Mesendoderm (in vitro differentiated cells): ENCODE measurements at regions not wholly inside any gene's neighbourhood (a gene's known extent, or its start where the extent isn't known, plus 50 kb on each side); places are given as distances from the start of the nearest gene placed in this dataset.

Experiments used
- DNase-seq: peaks from one replicate; pipeline ENCODE4 v3.0.0; 2013
- H2AK5ac ChIP-seq: 2 replicates; pipeline ENCODE4 v1.6.1; 2013; ENCODE audit warnings: low read length, inconsistent platforms
- H2BK120ac ChIP-seq: 2 replicates; pipeline ENCODE4 v1.6.1; 2013; ENCODE audit warnings: low read depth, mild to moderate bottlenecking, low read length, moderate library complexity, mixed read lengths
- H2BK15ac ChIP-seq: replicated peaks from 2 replicates; pipeline ENCODE4 v1.6.1; 2013; ENCODE audit warnings: low read depth, mild to moderate bottlenecking, moderate library complexity
- H2BK5ac ChIP-seq: 2 replicates; pipeline ENCODE4 v1.6.1; 2013; ENCODE audit warnings: low read length, inconsistent platforms
- H3K18ac ChIP-seq: 2 replicates; pipeline ENCODE4 v1.6.1; 2013; ENCODE audit warnings: mild to moderate bottlenecking, low read length, mixed read lengths
- H3K23ac ChIP-seq: one replicate; pipeline ENCODE4 v1.6.1; 2013; ENCODE audit warnings: low read length
- H3K27ac ChIP-seq: 2 replicates; pipeline ENCODE4 v1.5.1; 2013; ENCODE audit warnings: low read depth, mild to moderate bottlenecking, inconsistent platforms, low read length, moderate library complexity
- H3K27me3 ChIP-seq: 2 replicates; pipeline ENCODE4 v1.6.1; 2013; ENCODE audit warnings: low read length, control low read depth, mild to moderate bottlenecking, inconsistent platforms; ENCODE audit not compliant: insufficient read depth, poor library complexity
- H3K36me3 ChIP-seq: 2 replicates; pipeline ENCODE4 v1.6.1; 2013; ENCODE audit warnings: low read length, inconsistent platforms; ENCODE audit not compliant: control insufficient read depth, insufficient read depth
- H3K4ac ChIP-seq: one replicate; pipeline ENCODE4 v1.6.1; 2013; ENCODE audit warnings: low read depth, mild to moderate bottlenecking, low read length, moderate library complexity
- H3K4me1 ChIP-seq: 2 replicates; pipeline ENCODE4 v1.6.1; 2013; ENCODE audit warnings: low read depth, low read length, inconsistent platforms; ENCODE audit not compliant: control insufficient read depth
- H3K4me2 ChIP-seq: 2 replicates; pipeline ENCODE4 v1.6.1; 2013; ENCODE audit warnings: low read length
- H3K4me3 ChIP-seq: 2 replicates; pipeline ENCODE4 v1.5.1; 2013; ENCODE audit warnings: mild to moderate bottlenecking, low read length
- H3K56ac ChIP-seq: one replicate; pipeline ENCODE4 v1.6.1; 2013; ENCODE audit warnings: low read length
- H3K79me1 ChIP-seq: 2 replicates; pipeline ENCODE4 v1.6.1; 2013; ENCODE audit warnings: low read length, inconsistent platforms
- H3K79me2 ChIP-seq: 2 replicates; pipeline ENCODE4 v1.6.1; 2013; ENCODE audit warnings: mild to moderate bottlenecking, low read length; ENCODE audit not compliant: control insufficient read depth, insufficient read depth
- H3K9ac ChIP-seq: 2 replicates; pipeline ENCODE4 v1.6.1; 2013; ENCODE audit warnings: low read length, inconsistent platforms
- H4K5ac ChIP-seq: one replicate; pipeline ENCODE4 v1.6.1; 2013; ENCODE audit warnings: low read length
- H4K8ac ChIP-seq: one replicate; pipeline ENCODE4 v1.6.1; 2013; ENCODE audit warnings: low read depth, mild to moderate bottlenecking, control low read depth, low read length, moderate library complexity
- WGBS: extraction: QIAGEN DNeasy Blood & Tissue Kit; methylation state at CpG from one replicate; pipeline ENCODE4 v1.1.7; 2013; ENCODE audit warnings: low lambda C conversion rate, missing lambda C conversion rate; ENCODE audit not compliant: insufficient coverage; ENCODE audit errors: extremely low coverage; 5-methylcytosine and 5-hydroxymethylcytosine counted together

GRCh38 chr4:11743976-11744375, 315.3 kb upstream of the HS3ST1 start:
- H2AK5ac ChIP-seq: no peak overlapping the region
- H4K8ac ChIP-seq: no peak overlapping the region
- H3K18ac ChIP-seq: no peak overlapping the region
- no peaks in the 10 kb centered on the region for H3K4me1 ChIP-seq
- DNase-seq: no peak
- H3K79me1 ChIP-seq: no peaks in the 10 kb centered on the region
- H2BK15ac ChIP-seq: no peak overlapping the region
- no peak overlapping the region for H3K9ac ChIP-seq
- no peaks in the 10 kb centered on the region for H3K27me3 ChIP-seq
- H3K27ac ChIP-seq: no peak overlapping the region
- H3K4me2 ChIP-seq: no peak overlapping the region
- H4K5ac ChIP-seq: no peak overlapping the region
- WGBS: no CpG with 5 or more reads among the region's 1 CpG
- H3K4ac ChIP-seq: no peak overlapping the region
- no peak overlapping the region for H2BK120ac ChIP-seq
- H3K4me3 ChIP-seq: no peak overlapping the region
- no peak overlapping the region for H3K23ac ChIP-seq
- no peak overlapping the region for H3K56ac ChIP-seq
- no peaks in the 10 kb centered on the region for H3K79me2 ChIP-seq
- H2BK5ac ChIP-seq: no peak overlapping the region
- H3K36me3 ChIP-seq: no peaks in the 10 kb centered on the region

GRCh38 chr4:11743236-11743635, 314.5 kb upstream of the HS3ST1 start:
- no peak overlapping the region for H3K18ac ChIP-seq

GRCh38 chr4:11741190-11741652, 312.5 kb upstream of the HS3ST1 start:
- Histone ChIP-seq H3K56ac (no peak overlapping the region), H2BK5ac (no peak overlapping the region), H4K5ac (no peak overlapping the region), H3K4me2 (no peak overlapping the region), H3K4me1 (no peaks in the 10 kb centered on the region), H3K4me3 (no peak overlapping the region), H2AK5ac (no peak overlapping the region), H3K27ac (no peak overlapping the region), H2BK120ac (no peak overlapping the region), H3K36me3 (no peaks in the 10 kb centered on the region), H3K4ac (no peak overlapping the region), H2BK15ac (no peak overlapping the region), H3K18ac (no peak overlapping the region), H3K79me1 (no peaks in the 10 kb centered on the region), H4K8ac (no peak overlapping the region), H3K79me2 (no peaks in the 10 kb centered on the region), H3K9ac (no peak overlapping the region), H3K23ac (no peak overlapping the region), H3K27me3 (no peaks in the 10 kb centered on the region)
- WGBS: no CpG with 5 or more reads among the region's 1 CpG
- peak; percentile 5 for DNase-seq

More at GRCh38 chr4:11743236-11743635, 314.5 kb upstream of the HS3ST1 start:
- no peaks in the 10 kb centered on the region for H3K36me3 ChIP-seq
- H3K23ac ChIP-seq: no peak overlapping the region
- no peak overlapping the region for H3K4me3 ChIP-seq
- no peak overlapping the region for H3K27ac ChIP-seq
- H4K8ac ChIP-seq: no peak overlapping the region
- DNase-seq: no peak
- no peaks in the 10 kb centered on the region for H3K79me1 ChIP-seq
- H2AK5ac ChIP-seq: no peak overlapping the region
- WGBS: no CpG with 5 or more reads among the region's 1 CpG
- H3K79me2 ChIP-seq: no peaks in the 10 kb centered on the region
- no peak overlapping the region for H2BK5ac ChIP-seq
- H2BK120ac ChIP-seq: no peak overlapping the region
- H4K5ac ChIP-seq: no peak overlapping the region
- H3K4me1 ChIP-seq: no peaks in the 10 kb centered on the region
- no peaks in the 10 kb centered on the region for H3K27me3 ChIP-seq
- H3K56ac ChIP-seq: no peak overlapping the region
- no peak overlapping the region for H3K4me2 ChIP-seq
- no peak overlapping the region for H3K4ac ChIP-seq
- no peak overlapping the region for H2BK15ac ChIP-seq
- H3K9ac ChIP-seq: no peak overlapping the region

DNA sequence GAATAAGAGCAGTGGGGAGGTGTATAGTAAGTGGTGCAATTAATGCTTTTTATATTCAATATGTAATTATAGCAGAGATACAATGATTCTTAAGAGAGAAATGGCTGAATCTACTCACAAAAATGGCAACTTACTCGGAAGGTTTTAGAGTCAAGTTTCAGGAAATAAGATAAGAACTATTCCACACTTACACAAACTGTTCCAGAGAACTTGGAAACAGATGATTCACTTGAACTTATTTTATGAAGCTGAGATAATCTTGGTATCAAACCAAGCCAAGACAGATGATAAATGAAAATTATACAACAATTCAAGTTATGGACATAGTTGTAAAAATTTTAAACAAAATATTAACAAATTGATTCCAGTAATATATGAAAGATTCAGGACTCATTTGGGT, 311.3 kb upstream of the HS3ST1 start:
- H3K79me2 ChIP-seq: no peaks in the 10 kb centered on the region
- no peak overlapping the region for H3K9ac ChIP-seq
- no peak overlapping the region for H3K27ac ChIP-seq
- H3K4me2 ChIP-seq: no peak overlapping the region
- H2BK15ac ChIP-seq: no peak overlapping the region
- H3K27me3 ChIP-seq: no peaks in the 10 kb centered on the region
- H3K4me1 ChIP-seq: no peaks in the 10 kb centered on the region
- no peak overlapping the region for H2BK120ac ChIP-seq
- no peak for DNase-seq
- no peaks in the 10 kb centered on the region for H3K79me1 ChIP-seq
- H3K4ac ChIP-seq: no peak overlapping the region
- H3K18ac ChIP-seq: no peak overlapping the region
- H4K8ac ChIP-seq: no peak overlapping the region
- no peak overlapping the region for H3K56ac ChIP-seq
- no peak overlapping the region for H2AK5ac ChIP-seq
- no peak overlapping the region for H3K23ac ChIP-seq
- no CpG with 5 or more reads among the region's 1 CpG for WGBS
- no peak overlapping the region for H4K5ac ChIP-seq
- H3K4me3 ChIP-seq: no peak overlapping the region
- H3K36me3 ChIP-seq: no peaks in the 10 kb centered on the region
- H2BK5ac ChIP-seq: no peak overlapping the region

GRCh38 chr4:11736978-11737377, 308.3 kb upstream of the HS3ST1 start:
- H3K18ac ChIP-seq: no peak overlapping the region
- no peaks in the 10 kb centered on the region for H3K36me3 ChIP-seq
- no peak overlapping the region for H2AK5ac ChIP-seq
- H3K4me2 ChIP-seq: no peak overlapping the region
- H2BK120ac ChIP-seq: no peak overlapping the region
- H3K4me3 ChIP-seq: no peak overlapping the region
- DNase-seq: no peak
- no peak overlapping the region for H2BK15ac ChIP-seq
- no peak overlapping the region for H3K23ac ChIP-seq
- no peak overlapping the region for H4K5ac ChIP-seq
- H3K4me1 ChIP-seq: no peaks in the 10 kb centered on the region
- H3K9ac ChIP-seq: no peak overlapping the region
- no peak overlapping the region for H3K27ac ChIP-seq
- H3K27me3 ChIP-seq: no peaks in the 10 kb centered on the region
- no peak overlapping the region for H3K4ac ChIP-seq
- no peak overlapping the region for H3K56ac ChIP-seq
- no peak overlapping the region for H2BK5ac ChIP-seq
- no peaks in the 10 kb centered on the region for H3K79me1 ChIP-seq
- H3K79me2 ChIP-seq: no peaks in the 10 kb centered on the region
- no peak overlapping the region for H4K8ac ChIP-seq
- no CpG with 5 or more reads among the region's 2 CpGs for WGBS

- no peak for DNase-seq
- Histone ChIP-seq H4K5ac (no peak overlapping the region), H4K8ac (no peak overlapping the region)
Measured at GRCh38 chr4:11735651-11736050, 307.0 kb upstream of the HS3ST1 start.

More at GRCh38 chr4:11735651-11736050, 307.0 kb upstream of the HS3ST1 start:
- Histone ChIP-seq H3K4me3 (no peak overlapping the region), H2BK15ac (no peak overlapping the region), H3K9ac (no peak overlapping the region), H2AK5ac (no peak overlapping the region), H3K23ac (no peak overlapping the region), H2BK120ac (no peak overlapping the region), H3K27ac (no peak overlapping the region), H3K4ac (no peak overlapping the region), H3K36me3 (no peaks in the 10 kb centered on the region), H3K56ac (no peak overlapping the region), H3K18ac (no peak overlapping the region), H3K4me1 (no peaks in the 10 kb centered on the region), H2BK5ac (no peak overlapping the region), H3K79me1 (no peaks in the 10 kb centered on the region), H3K27me3 (no peaks in the 10 kb centered on the region), H3K79me2 (no peaks in the 10 kb centered on the region), H3K4me2 (no peak overlapping the region)
